ENCODE measurements at regions not wholly inside any gene's neighbourhood (a gene's known extent, or its start where the extent isn't known, plus 50 kb on each side); places are given as distances from the start of the nearest gene placed in this dataset. TPM values are rescaled to one million over a fixed set of nuclear protein-coding genes. Genes with fewer than 3 reads are reported as not detected.

GRCh38 chr1:93028542-93028941 is 50.5 kb upstream of the MTF2 start:
- no peak overlapping the region for H2AFZ ChIP-seq (ENCODE audit: low read length)
- DNase-seq (ENCODE audit: insufficient read length, low spot score, missing footprints) = no peak
- no peaks in the 10 kb centered on the region for H3K36me3 ChIP-seq (ENCODE audit: insufficient read depth, low read length)
- no peaks in the 10 kb centered on the region for H4K20me1 ChIP-seq (ENCODE audit: insufficient read depth, low read length)
- H3K27ac ChIP-seq (ENCODE audit: low read depth, low read length) = no peak overlapping the region
- TF ChIP-seq CTCF (IDR thresholded peaks at IDR 0.05; ENCODE audit: extremely low read depth, low read depth, low read length) = no peak
- H3K79me2 ChIP-seq (ENCODE audit: insufficient read depth, low read length) = no peaks in the 10 kb centered on the region
- no peak overlapping the region for H3K4me3 ChIP-seq (ENCODE audit: insufficient read depth, low read length)
- no peaks in the 10 kb centered on the region for H3K9me3 ChIP-seq (ENCODE audit: low read depth, low read length)
- H3K27me3 ChIP-seq (ENCODE audit: insufficient read depth, low read length) = peaks cover 24% of the 10 kb centered on the region
- H3K4me2 ChIP-seq (ENCODE audit: insufficient read depth, low read length) = no peak overlapping the region
- H3K4me1 ChIP-seq (ENCODE audit: insufficient read depth, low read length) = no peaks in the 10 kb centered on the region

Small RNA genes lying in the stretch of these regions (small RNA-seq; reads per million reads assigned to genes)
- gene RF00019 (not detected), gene RN7SKP123 (not detected)

All from osteoblast (primary cell).